ENCODE measurements at regions not wholly inside any gene's neighbourhood (a gene's known extent, or its start where the extent isn't known, plus 50 kb on each side); places are given as distances from the start of the nearest gene placed in this dataset.

GRCh38 chr12:114580306-114580705, 103.7 kb downstream of the TBX3 start:
- H3K36me3 ChIP-seq, result no peaks in the 10 kb centered on the region
- no peaks in the 10 kb centered on the region for H3K4me1 ChIP-seq (ENCODE audit: control insufficient read depth in 1 of 2, insufficient read depth in 1 of 2, low read depth in 1 of 2, low read length in 1 of 2)
- no peak for TF ChIP-seq CTCF (IDR thresholded peaks at IDR 0.05)
- no peaks in the 10 kb centered on the region for H3K27me3 ChIP-seq
- H3K9me3 ChIP-seq, result no peaks in the 10 kb centered on the region
- H3K4me3 ChIP-seq (ENCODE audit: low read depth in 1 of 2, low read length in 1 of 2), result no peak overlapping the region
- no peak overlapping the region for H3K27ac ChIP-seq

- H3K4me1 ChIP-seq (ENCODE audit: control insufficient read depth in 1 of 2, insufficient read depth in 1 of 2, low read depth in 1 of 2, low read length in 1 of 2), result no peaks in the 10 kb centered on the region
- no peaks in the 10 kb centered on the region for H3K36me3 ChIP-seq
These were observed 104.6 kb downstream of the TBX3 start for GRCh38 chr12:114579389-114579788.

GRCh38 chr12:114562654-114563053, 121.3 kb downstream of the TBX3 start:
- Histone ChIP-seq H3K9me3 (no peaks in the 10 kb centered on the region), H3K36me3 (no peaks in the 10 kb centered on the region), H3K4me1 (ENCODE audit: control insufficient read depth in 1 of 2, insufficient read depth in 1 of 2, low read depth in 1 of 2, low read length in 1 of 2) (no peaks in the 10 kb centered on the region), H3K27me3 (no peaks in the 10 kb centered on the region), H3K4me3 (ENCODE audit: low read depth in 1 of 2, low read length in 1 of 2) (no peak overlapping the region), H3K27ac (no peak overlapping the region)
- no peak for TF ChIP-seq CTCF (IDR thresholded peaks at IDR 0.05)

More at GRCh38 chr12:114579389-114579788, 104.6 kb downstream of the TBX3 start:
- H3K27ac ChIP-seq, result no peak overlapping the region
- H3K9me3 ChIP-seq, result no peaks in the 10 kb centered on the region
- H3K4me3 ChIP-seq (ENCODE audit: low read depth in 1 of 2, low read length in 1 of 2), result no peak overlapping the region
- no peak for TF ChIP-seq CTCF (IDR thresholded peaks at IDR 0.05)
- no peaks in the 10 kb centered on the region for H3K27me3 ChIP-seq

GRCh38 chr12:114555451-114555850, 128.5 kb downstream of the TBX3 start:
- Histone ChIP-seq H3K4me3 (ENCODE audit: low read depth in 1 of 2, low read length in 1 of 2) (no peak overlapping the region), H3K27ac (no peak overlapping the region), H3K9me3 (no peaks in the 10 kb centered on the region), H3K4me1 (ENCODE audit: control insufficient read depth in 1 of 2, insufficient read depth in 1 of 2, low read depth in 1 of 2, low read length in 1 of 2) (no peaks in the 10 kb centered on the region), H3K36me3 (no peaks in the 10 kb centered on the region), H3K27me3 (no peaks in the 10 kb centered on the region)
- no peak for TF ChIP-seq CTCF (IDR thresholded peaks at IDR 0.05)

GRCh38 chr12:114547636-114548035, 136.3 kb downstream of the TBX3 start:
- Histone ChIP-seq H3K4me1 (ENCODE audit: control insufficient read depth in 1 of 2, insufficient read depth in 1 of 2, low read depth in 1 of 2, low read length in 1 of 2) (no peaks in the 10 kb centered on the region), H3K9me3 (no peaks in the 10 kb centered on the region), H3K27ac (no peak overlapping the region), H3K27me3 (no peaks in the 10 kb centered on the region), H3K36me3 (no peaks in the 10 kb centered on the region), H3K4me3 (ENCODE audit: low read depth in 1 of 2, low read length in 1 of 2) (no peak overlapping the region)
- no peak for TF ChIP-seq CTCF (IDR thresholded peaks at IDR 0.05)

- Histone ChIP-seq H3K36me3 (no peaks in the 10 kb centered on the region), H3K4me1 (ENCODE audit: control insufficient read depth in 1 of 2, insufficient read depth in 1 of 2, low read depth in 1 of 2, low read length in 1 of 2) (no peaks in the 10 kb centered on the region), H3K9me3 (no peaks in the 10 kb centered on the region), H3K4me3 (ENCODE audit: low read depth in 1 of 2, low read length in 1 of 2) (no peak overlapping the region), H3K27ac (no peak overlapping the region), H3K27me3 (no peaks in the 10 kb centered on the region)
- TF ChIP-seq CTCF (IDR thresholded peaks at IDR 0.05), result no peak
These were observed 124.5 kb upstream of the TBX5 start for GRCh38 chr12:114530417-114530816.

All from neutrophil (primary cell).